ENCODE measurements at regions not wholly inside any gene's neighbourhood (a gene's known extent, or its start where the extent isn't known, plus 50 kb on each side); places are given as distances from the start of the nearest gene placed in this dataset.

- TF ChIP-seq POU6F1 (CRISPR knock-in tag; IDR thresholded peaks at IDR 0.05; ENCODE audit: borderline replicate concordance, low read depth) (no peak), ZNF565 (CRISPR knock-in tag; conservative IDR thresholded peaks at IDR 0.05; ENCODE audit: low read depth) (no peak), ISL1 (CRISPR knock-in tag; IDR thresholded peaks at IDR 0.05) (no peak), TOX (CRISPR knock-in tag; IDR thresholded peaks at IDR 0.05; ENCODE audit: borderline replicate concordance) (no peak), TSHZ2 (CRISPR knock-in tag; IDR thresholded peaks at IDR 0.05) (no peak)
These were observed 55.7 kb downstream of the RTP5 start (continued) for GRCh38 chr2:241925277-241925676.

- ATAC-seq: no peak; the same call in 2 of the 3 replicates
- TF ChIP-seq ARNTL (CRISPR knock-in tag; IDR thresholded peaks at IDR 0.05; ENCODE audit: borderline replicate concordance, low read depth): no peak
These were observed 56.4 kb downstream of the RTP5 start for GRCh38 chr2:241925821-241926441.

GRCh38 chr2:241926541-241927311, 57.2 kb downstream of the RTP5 start:
- TF ChIP-seq ESRRG (CRISPR knock-in tag; IDR thresholded peaks at IDR 0.05) (no peak), CSDC2 (CRISPR knock-in tag; IDR thresholded peaks at IDR 0.05) (no peak), BACH2 (CRISPR knock-in tag; IDR thresholded peaks at IDR 0.05; ENCODE audit: borderline replicate concordance) (no peak), PPARA (CRISPR knock-in tag; IDR thresholded peaks at IDR 0.05; ENCODE audit: borderline replicate concordance) (no peak), GLIS3 (CRISPR knock-in tag; IDR thresholded peaks at IDR 0.05) (no peak), TSHZ2 (CRISPR knock-in tag; IDR thresholded peaks at IDR 0.05) (no peak), RARB (CRISPR knock-in tag; IDR thresholded peaks at IDR 0.05) (no peak), ZFP3 (CRISPR knock-in tag; IDR thresholded peaks at IDR 0.05) (no peak)
- ATAC-seq: no peak

- ATAC-seq: no peak
- TF ChIP-seq ZC3H10 (CRISPR knock-in tag; IDR thresholded peaks at IDR 0.05): no peak
- no peak for TF ChIP-seq SNAI2 (CRISPR knock-in tag; IDR thresholded peaks at IDR 0.05)
- TF ChIP-seq ZFP30 (CRISPR knock-in tag; IDR thresholded peaks at IDR 0.05): no peak
- no peak for TF ChIP-seq ARNTL (CRISPR knock-in tag; IDR thresholded peaks at IDR 0.05; ENCODE audit: borderline replicate concordance, low read depth)
- TF ChIP-seq CREB5 (CRISPR knock-in tag; IDR thresholded peaks at IDR 0.05; ENCODE audit: low read depth): no peak
- TF ChIP-seq ESRRG (CRISPR knock-in tag; IDR thresholded peaks at IDR 0.05): no peak
- no peak for TF ChIP-seq TCF4 (CRISPR knock-in tag; IDR thresholded peaks at IDR 0.05; ENCODE audit: borderline replicate concordance)
- TF ChIP-seq GLIS3 (CRISPR knock-in tag; IDR thresholded peaks at IDR 0.05): no peak
- TF ChIP-seq ZNF8 (CRISPR knock-in tag; IDR thresholded peaks at IDR 0.05): no peak
- TF ChIP-seq ISL1 (CRISPR knock-in tag; IDR thresholded peaks at IDR 0.05): no peak
- TF ChIP-seq TSHZ2 (CRISPR knock-in tag; IDR thresholded peaks at IDR 0.05): no peak
- TF ChIP-seq ZNF565 (CRISPR knock-in tag; conservative IDR thresholded peaks at IDR 0.05; ENCODE audit: low read depth): no peak
- TF ChIP-seq BACH2 (CRISPR knock-in tag; IDR thresholded peaks at IDR 0.05; ENCODE audit: borderline replicate concordance): no peak
These were observed 60.3 kb downstream of the RTP5 start for GRCh38 chr2:241929551-241930490.

All from SK-N-SH treated with all-trans-retinoic acid at 6 μM for 48 hours (cell line).